ENCODE measurements at regions not wholly inside any gene's neighbourhood (a gene's known extent, or its start where the extent isn't known, plus 50 kb on each side); places are given as distances from the start of the nearest gene placed in this dataset.

GRCh38 chr2:239640210-239640609 is 239.4 kb upstream of the HDAC4 start:
- Histone ChIP-seq H3K9me3 (peaks cover 0 to 11% (median 4%) of the 10 kb centered on the region in 4 donors), H3K4me3 (no peak overlapping the region), H3K27ac (no peak overlapping the region), H3K36me3 (no peaks in the 10 kb centered on the region), H3K27me3 (peaks cover 0 to 5% (median 0%) of the 10 kb centered on the region in 3 donors), H3K4me1 (no peaks in the 10 kb centered on the region)
- TF ChIP-seq, protein P1, sequence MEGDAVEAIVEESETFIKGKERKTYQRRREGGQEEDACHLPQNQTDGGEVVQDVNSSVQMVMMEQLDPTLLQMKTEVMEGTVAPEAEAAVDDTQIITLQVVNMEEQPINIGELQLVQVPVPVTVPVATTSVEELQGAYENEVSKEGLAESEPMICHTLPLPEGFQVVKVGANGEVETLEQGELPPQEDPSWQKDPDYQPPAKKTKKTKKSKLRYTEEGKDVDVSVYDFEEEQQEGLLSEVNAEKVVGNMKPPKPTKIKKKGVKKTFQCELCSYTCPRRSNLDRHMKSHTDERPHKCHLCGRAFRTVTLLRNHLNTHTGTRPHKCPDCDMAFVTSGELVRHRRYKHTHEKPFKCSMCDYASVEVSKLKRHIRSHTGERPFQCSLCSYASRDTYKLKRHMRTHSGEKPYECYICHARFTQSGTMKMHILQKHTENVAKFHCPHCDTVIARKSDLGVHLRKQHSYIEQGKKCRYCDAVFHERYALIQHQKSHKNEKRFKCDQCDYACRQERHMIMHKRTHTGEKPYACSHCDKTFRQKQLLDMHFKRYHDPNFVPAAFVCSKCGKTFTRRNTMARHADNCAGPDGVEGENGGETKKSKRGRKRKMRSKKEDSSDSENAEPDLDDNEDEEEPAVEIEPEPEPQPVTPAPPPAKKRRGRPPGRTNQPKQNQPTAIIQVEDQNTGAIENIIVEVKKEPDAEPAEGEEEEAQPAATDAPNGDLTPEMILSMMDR (IDR thresholded peaks at IDR 0.05), result no peak
- no peak for TF ChIP-seq POLR2A (IDR thresholded peaks at IDR 0.05)
- 73 to 85% (median 79%) methylated on average over 4 to 5 of the region's 5 CpGs for WGBS, 5 donors
- intact Hi-C loops (cut with DNase I; ENCODE audit: low total_unique reads), result no loop called here
- no peak for DNase-seq

DNA sequence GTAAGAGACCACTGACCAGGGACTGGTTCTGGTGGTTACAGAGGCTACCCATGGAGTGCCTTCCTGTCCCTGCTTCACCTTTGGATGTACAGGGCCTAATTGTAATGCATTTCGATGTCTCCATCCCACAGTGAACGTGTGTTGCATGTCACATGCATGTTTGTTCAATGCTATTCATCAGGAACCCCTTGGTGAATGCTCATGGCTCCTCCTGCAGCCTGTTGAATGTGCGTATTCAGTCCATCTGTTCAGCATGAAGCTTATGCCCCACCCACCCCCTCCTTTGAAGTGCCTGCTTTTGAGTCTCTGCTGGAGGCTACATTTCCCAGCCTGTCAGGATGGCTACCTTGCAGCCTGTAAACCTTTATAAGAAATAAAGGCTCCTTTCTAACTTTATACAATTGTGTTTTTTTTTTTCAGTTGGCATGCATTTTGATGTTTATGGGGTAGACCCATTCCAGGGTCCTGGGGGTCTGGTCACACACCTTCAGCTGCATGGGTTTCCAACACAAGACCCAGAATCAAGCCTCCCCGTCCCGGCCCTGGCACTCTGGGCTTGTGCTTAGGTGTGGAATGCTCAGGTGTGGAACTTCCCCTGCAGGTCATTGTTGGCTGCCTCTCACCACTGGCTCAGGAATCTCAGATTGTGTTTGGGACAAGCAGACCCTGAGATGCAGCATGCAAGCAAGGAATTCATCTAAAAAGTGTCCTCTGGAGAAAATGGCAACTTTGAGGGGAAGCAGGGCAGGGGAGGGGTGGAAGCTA is 238.8 kb upstream of the HDAC4 start:
- intact Hi-C loops (cut with DNase I; ENCODE audit: low total_unique reads), result no loop called here
- TF ChIP-seq POLR2A (IDR thresholded peaks at IDR 0.05), result no peak
- no peak for TF ChIP-seq POLR2AphosphoS5 (IDR thresholded peaks at IDR 0.05)
- TF ChIP-seq, protein P1 (IDR thresholded peaks at IDR 0.05), result no peak
- no peak for TF ChIP-seq EP300 (IDR thresholded peaks at IDR 0.05)

GRCh38 chr2:239638376-239638775 is 237.6 kb upstream of the HDAC4 start:
- 66 to 78% (median 73%) methylated on average over 4 of the region's 4 CpGs for WGBS, 5 donors
- intact Hi-C loops (cut with DNase I; ENCODE audit: low total_unique reads), result no loop called here
- no peak overlapping the region for H3K4me3 ChIP-seq
- no peaks in the 10 kb centered on the region for H3K36me3 ChIP-seq
- no peak overlapping the region for H3K27ac ChIP-seq
- H3K4me1 ChIP-seq, result no peaks in the 10 kb centered on the region
- TF ChIP-seq, protein P1 (IDR thresholded peaks at IDR 0.05), result no peak
- TF ChIP-seq EP300 (IDR thresholded peaks at IDR 0.05) (no peak), POLR2AphosphoS5 (IDR thresholded peaks at IDR 0.05) (no peak), POLR2A (IDR thresholded peaks at IDR 0.05) (no peak)
- peaks cover 0 to 5% (median 0%) of the 10 kb centered on the region in 3 donors for H3K27me3 ChIP-seq
- DNase-seq, result no peak
- H3K9me3 ChIP-seq, result peaks cover 0 to 16% (median 6%) of the 10 kb centered on the region in 4 donors

More for the DNA sequence above, 238.8 kb upstream of the HDAC4 start:
- Histone ChIP-seq H3K4me1 (no peaks in the 10 kb centered on the region), H3K27me3 (peaks cover 0 to 5% (median 0%) of the 10 kb centered on the region in 3 donors), H3K27ac (no peak overlapping the region), H3K4me3 (no peak overlapping the region), H3K9me3 (peaks cover 0 to 16% (median 6%) of the 10 kb centered on the region in 4 donors), H3K36me3 (no peaks in the 10 kb centered on the region)
- 75 to 83% (median 79%) methylated on average over 5 of the region's 5 CpGs for WGBS, 5 donors
- DNase-seq, result no peak

GRCh38 chr2:239636808-239637207 is 236.0 kb upstream of the HDAC4 start:
- whole genome bisulfite sequencing, 5 donors, result 71 to 84% (median 79%) methylated on average over 3 of the region's 3 CpGs
- peaks cover 0 to 5% (median 0%) of the 10 kb centered on the region in 3 donors for H3K27me3 ChIP-seq
- intact Hi-C loops (cut with DNase I; ENCODE audit: low total_unique reads), result no loop called here
- no peak overlapping the region for H3K4me3 ChIP-seq
- no peak for TF ChIP-seq EP300 (IDR thresholded peaks at IDR 0.05)
- TF ChIP-seq, protein P1 (IDR thresholded peaks at IDR 0.05), result no peak
- TF ChIP-seq POLR2AphosphoS5 (IDR thresholded peaks at IDR 0.05), result no peak
- TF ChIP-seq POLR2A (IDR thresholded peaks at IDR 0.05), result no peak
- H3K4me1 ChIP-seq, result no peaks in the 10 kb centered on the region
- H3K9me3 ChIP-seq, result peaks cover 0 to 16% (median 6%) of the 10 kb centered on the region in 4 donors
- no peak overlapping the region for H3K27ac ChIP-seq
- H3K36me3 ChIP-seq, result no peaks in the 10 kb centered on the region
- DNase-seq, result no peak

Data from stomach (tissue), 8 donors.